ENCODE measurements at regions not wholly inside any gene's neighbourhood (a gene's known extent, or its start where the extent isn't known, plus 50 kb on each side); places are given as distances from the start of the nearest gene placed in this dataset.

GRCh38 chr9:87259543-87260518, 237.8 kb upstream of the DAPK1 start:
- H3K9me3 ChIP-seq (ENCODE audit: severe bottlenecking): no peaks in the 10 kb centered on the region
- no peaks in the 10 kb centered on the region for H3K4me1 ChIP-seq (ENCODE audit: insufficient read depth, poor library complexity, severe bottlenecking)

DNA sequence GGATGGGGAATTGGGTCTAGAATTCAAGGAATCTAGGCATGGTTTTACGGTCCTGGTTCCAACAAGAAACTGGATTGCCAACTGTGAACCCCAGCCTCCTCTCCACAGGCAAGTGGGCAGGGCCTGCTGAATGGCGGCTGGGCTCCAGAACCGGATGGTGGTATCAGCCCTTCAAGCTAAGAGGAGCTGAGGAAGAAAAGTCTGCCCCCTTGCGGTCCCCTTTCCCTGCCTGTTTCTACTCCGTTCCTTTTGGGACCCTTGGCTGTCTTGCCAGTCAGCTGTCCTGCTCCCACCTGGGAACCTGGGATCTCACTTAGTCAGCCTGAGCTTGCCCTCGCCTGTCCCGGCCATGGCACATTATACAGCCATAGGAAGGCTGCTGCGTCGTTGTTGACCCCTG, 234.4 kb upstream of the DAPK1 start:
- ATAC-seq (ENCODE audit: low read depth) (no peak), DNase-seq (ENCODE audit: low spot score) (no peak)
- no peaks in the 10 kb centered on the region for H3K9me3 ChIP-seq (ENCODE audit: severe bottlenecking)

More at GRCh38 chr9:87259543-87260518, 237.8 kb upstream of the DAPK1 start:
- ATAC-seq (ENCODE audit: low read depth) (no peak), DNase-seq (ENCODE audit: low spot score) (no peak)
- TF ChIP-seq, protein P1, sequence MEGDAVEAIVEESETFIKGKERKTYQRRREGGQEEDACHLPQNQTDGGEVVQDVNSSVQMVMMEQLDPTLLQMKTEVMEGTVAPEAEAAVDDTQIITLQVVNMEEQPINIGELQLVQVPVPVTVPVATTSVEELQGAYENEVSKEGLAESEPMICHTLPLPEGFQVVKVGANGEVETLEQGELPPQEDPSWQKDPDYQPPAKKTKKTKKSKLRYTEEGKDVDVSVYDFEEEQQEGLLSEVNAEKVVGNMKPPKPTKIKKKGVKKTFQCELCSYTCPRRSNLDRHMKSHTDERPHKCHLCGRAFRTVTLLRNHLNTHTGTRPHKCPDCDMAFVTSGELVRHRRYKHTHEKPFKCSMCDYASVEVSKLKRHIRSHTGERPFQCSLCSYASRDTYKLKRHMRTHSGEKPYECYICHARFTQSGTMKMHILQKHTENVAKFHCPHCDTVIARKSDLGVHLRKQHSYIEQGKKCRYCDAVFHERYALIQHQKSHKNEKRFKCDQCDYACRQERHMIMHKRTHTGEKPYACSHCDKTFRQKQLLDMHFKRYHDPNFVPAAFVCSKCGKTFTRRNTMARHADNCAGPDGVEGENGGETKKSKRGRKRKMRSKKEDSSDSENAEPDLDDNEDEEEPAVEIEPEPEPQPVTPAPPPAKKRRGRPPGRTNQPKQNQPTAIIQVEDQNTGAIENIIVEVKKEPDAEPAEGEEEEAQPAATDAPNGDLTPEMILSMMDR (IDR thresholded peaks at IDR 0.05; ENCODE audit: poor library complexity, severe bottlenecking): no peak
- Histone ChIP-seq H3K27ac (ENCODE audit: poor library complexity, severe bottlenecking) (no peak overlapping the region), H3K27me3 (ENCODE audit: insufficient read depth, poor library complexity, severe bottlenecking) (no peaks in the 10 kb centered on the region), H3K36me3 (ENCODE audit: low read depth) (no peaks in the 10 kb centered on the region), H3K4me3 (ENCODE audit: severe bottlenecking) (no peak overlapping the region)

DNA sequence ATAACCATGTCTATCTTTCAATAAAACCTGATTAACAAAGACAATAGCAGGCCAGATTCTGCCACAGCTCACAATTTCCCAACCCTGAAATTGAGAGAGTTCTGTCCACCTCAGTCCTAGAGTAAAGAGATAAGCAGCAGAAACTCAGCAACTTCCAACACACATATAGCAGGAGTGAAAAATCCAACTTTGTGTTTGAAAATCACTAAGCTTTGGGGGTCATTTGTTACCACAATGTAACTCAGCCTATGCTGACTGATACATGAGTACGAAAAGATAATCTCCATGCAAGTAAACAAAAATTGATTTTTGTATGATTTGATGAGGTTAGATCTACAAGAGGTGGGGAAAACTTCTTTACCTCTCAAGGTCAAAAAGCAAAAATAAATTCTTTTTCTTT, 231.0 kb upstream of the DAPK1 start:
- no peak overlapping the region for H3K4me3 ChIP-seq (ENCODE audit: severe bottlenecking)
- TF ChIP-seq, protein P1 (IDR thresholded peaks at IDR 0.05; ENCODE audit: poor library complexity, severe bottlenecking): no peak
- ATAC-seq (ENCODE audit: low read depth): no peak
- no peaks in the 10 kb centered on the region for H3K36me3 ChIP-seq (ENCODE audit: low read depth)
- no peaks in the 10 kb centered on the region for H3K27me3 ChIP-seq (ENCODE audit: insufficient read depth, poor library complexity, severe bottlenecking)
- H3K27ac ChIP-seq (ENCODE audit: poor library complexity, severe bottlenecking): no peak overlapping the region
- H3K9me3 ChIP-seq (ENCODE audit: severe bottlenecking): no peaks in the 10 kb centered on the region
- DNase-seq (ENCODE audit: low spot score): no peak
- H3K4me1 ChIP-seq (ENCODE audit: insufficient read depth, poor library complexity, severe bottlenecking): no peaks in the 10 kb centered on the region

More for the DNA sequence above, 234.4 kb upstream of the DAPK1 start:
- H3K27ac ChIP-seq (ENCODE audit: poor library complexity, severe bottlenecking): no peak overlapping the region
- TF ChIP-seq, protein P1 (IDR thresholded peaks at IDR 0.05; ENCODE audit: poor library complexity, severe bottlenecking): no peak
- no peaks in the 10 kb centered on the region for H3K4me1 ChIP-seq (ENCODE audit: insufficient read depth, poor library complexity, severe bottlenecking)
- no peaks in the 10 kb centered on the region for H3K36me3 ChIP-seq (ENCODE audit: low read depth)
- no peaks in the 10 kb centered on the region for H3K27me3 ChIP-seq (ENCODE audit: insufficient read depth, poor library complexity, severe bottlenecking)
- no peak overlapping the region for H3K4me3 ChIP-seq (ENCODE audit: severe bottlenecking)

DNA sequence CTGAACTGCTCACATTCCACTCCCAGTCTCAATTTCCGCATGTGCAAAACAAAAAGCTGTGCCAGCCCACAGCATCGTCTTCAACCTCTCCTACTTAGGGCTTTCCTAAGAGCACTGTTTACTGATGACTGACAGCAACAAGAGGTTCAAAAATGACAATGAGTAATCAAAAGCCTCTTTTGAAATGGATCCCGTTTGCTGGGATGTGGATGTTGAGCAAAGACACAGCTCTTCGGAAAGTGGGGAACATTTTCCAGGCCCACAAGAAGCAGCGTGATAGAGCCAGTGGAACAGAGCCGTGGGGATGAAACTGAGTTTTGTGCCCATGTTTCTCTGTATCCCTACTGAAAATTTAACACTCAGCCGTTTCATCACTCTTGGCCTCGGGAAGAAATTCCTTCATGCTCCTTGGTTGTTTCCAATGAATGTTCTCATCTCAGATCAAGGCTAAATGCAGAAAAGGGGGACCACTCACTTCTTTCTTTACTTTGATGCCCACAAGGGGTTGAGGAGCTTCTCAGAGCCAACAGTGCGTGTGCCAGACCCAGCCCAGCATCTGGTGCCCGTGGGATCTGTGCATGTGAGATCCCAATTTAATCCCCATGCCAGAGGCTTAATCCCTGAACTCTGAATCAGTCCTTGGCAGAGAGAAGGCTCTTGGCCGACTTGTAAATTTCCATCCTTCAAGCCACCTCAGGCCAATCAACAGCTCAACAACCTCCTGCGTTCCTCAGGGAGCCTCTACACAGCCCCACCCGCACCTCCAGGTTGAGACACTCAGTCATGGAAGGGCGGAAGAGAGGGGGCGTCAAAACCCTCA, 230.2 kb upstream of the DAPK1 start:
- ATAC-seq (ENCODE audit: low read depth) (no peak), DNase-seq (ENCODE audit: low spot score) (no peak)
- H3K4me3 ChIP-seq (ENCODE audit: severe bottlenecking): no peak overlapping the region
- TF ChIP-seq, protein P1 (IDR thresholded peaks at IDR 0.05; ENCODE audit: poor library complexity, severe bottlenecking): no peak
- H3K4me1 ChIP-seq (ENCODE audit: insufficient read depth, poor library complexity, severe bottlenecking): no peaks in the 10 kb centered on the region
- H3K9me3 ChIP-seq (ENCODE audit: severe bottlenecking): no peaks in the 10 kb centered on the region
- no peak overlapping the region for H3K27ac ChIP-seq (ENCODE audit: poor library complexity, severe bottlenecking)
- no peaks in the 10 kb centered on the region for H3K36me3 ChIP-seq (ENCODE audit: low read depth)
- no peaks in the 10 kb centered on the region for H3K27me3 ChIP-seq (ENCODE audit: insufficient read depth, poor library complexity, severe bottlenecking)

Data from RWPE2 (cell line).